Astrocyte (in vitro differentiated cells and primary cell): ENCODE measurements at regions not wholly inside any gene's neighbourhood (a gene's known extent, or its start where the extent isn't known, plus 50 kb on each side); places are given as distances from the start of the nearest gene placed in this dataset.

Source experiments
- EZH2 ChIP-seq: IDR thresholded peaks from 2 replicates; pipeline ENCODE4 v1.6.1; 2012; ENCODE audit warnings: mild to moderate bottlenecking, low read length, inconsistent platforms; ENCODE audit not compliant: insufficient read depth
- TF ChIP-seq, protein P1 (sequence below): IDR thresholded peaks from 2 replicates; pipeline ENCODE4 v1.5.1; 2011; ENCODE audit warnings: low read depth, mild to moderate bottlenecking, inconsistent platforms, low read length, moderate library complexity; ENCODE audit not compliant: insufficient read depth

GRCh38 chr13:106033659-106034058 lies 501.8 kb downstream of the EFNB2 start:
- TF ChIP-seq, protein P1, sequence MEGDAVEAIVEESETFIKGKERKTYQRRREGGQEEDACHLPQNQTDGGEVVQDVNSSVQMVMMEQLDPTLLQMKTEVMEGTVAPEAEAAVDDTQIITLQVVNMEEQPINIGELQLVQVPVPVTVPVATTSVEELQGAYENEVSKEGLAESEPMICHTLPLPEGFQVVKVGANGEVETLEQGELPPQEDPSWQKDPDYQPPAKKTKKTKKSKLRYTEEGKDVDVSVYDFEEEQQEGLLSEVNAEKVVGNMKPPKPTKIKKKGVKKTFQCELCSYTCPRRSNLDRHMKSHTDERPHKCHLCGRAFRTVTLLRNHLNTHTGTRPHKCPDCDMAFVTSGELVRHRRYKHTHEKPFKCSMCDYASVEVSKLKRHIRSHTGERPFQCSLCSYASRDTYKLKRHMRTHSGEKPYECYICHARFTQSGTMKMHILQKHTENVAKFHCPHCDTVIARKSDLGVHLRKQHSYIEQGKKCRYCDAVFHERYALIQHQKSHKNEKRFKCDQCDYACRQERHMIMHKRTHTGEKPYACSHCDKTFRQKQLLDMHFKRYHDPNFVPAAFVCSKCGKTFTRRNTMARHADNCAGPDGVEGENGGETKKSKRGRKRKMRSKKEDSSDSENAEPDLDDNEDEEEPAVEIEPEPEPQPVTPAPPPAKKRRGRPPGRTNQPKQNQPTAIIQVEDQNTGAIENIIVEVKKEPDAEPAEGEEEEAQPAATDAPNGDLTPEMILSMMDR: peak; percentile 43
- no peak for TF ChIP-seq EZH2
